Calu3 (cell line): ENCODE measurements at regions not wholly inside any gene's neighbourhood (a gene's known extent, or its start where the extent isn't known, plus 50 kb on each side); places are given as distances from the start of the nearest gene placed in this dataset.
"Not testable (repeated sequence)": the region's sequence is repeated elsewhere in the genome, so short reads cannot be mapped to it uniquely, and the experiment has no call there.

ENCODE experiments used
- BruUV-seq: library from RNA; stranded (reverse); fragments of 400-500 nt; replicated peaks from 2 replicates; lab custom pipeline; 2021; lab: Mats Ljungman, UMichigan
- CTCF ChIA-PET: fragments of 300-600 bp; sonication (Branson Sonifier 250); formaldehyde crosslinking; loops from one replicate; lab custom pipeline; 2022; ENCODE audit warnings: antibody characterized with exemption; lab: Charles Lee
- DNase-seq: peaks from one replicate; pipeline ENCODE4 v3.0.0; 2022
- H3K27ac Mint-ChIP-seq: one replicate; pipeline ENCODE4 v1.8.0; 2022; ENCODE audit warnings: mixed read lengths; ENCODE audit not compliant: unreplicated experiment
- H3K27me3 Mint-ChIP-seq: one replicate; pipeline ENCODE4 v1.8.0; 2022; ENCODE audit warnings: mixed read lengths; ENCODE audit not compliant: unreplicated experiment
- H3K36me3 Mint-ChIP-seq: one replicate; pipeline ENCODE4 v1.8.0; 2022; ENCODE audit warnings: mild to moderate bottlenecking, moderate library complexity, mixed read lengths; ENCODE audit not compliant: insufficient read depth, unreplicated experiment
- H3K4me1 Mint-ChIP-seq: one replicate; pipeline ENCODE4 v1.8.0; 2022; ENCODE audit warnings: mild to moderate bottlenecking, low read depth, mixed read lengths; ENCODE audit not compliant: unreplicated experiment
- H3K4me3 Mint-ChIP-seq: one replicate; pipeline ENCODE4 v1.8.0; 2022; ENCODE audit warnings: mild to moderate bottlenecking, low read depth, moderate library complexity, mixed read lengths; ENCODE audit not compliant: unreplicated experiment
- H3K9me3 Mint-ChIP-seq: one replicate; pipeline ENCODE4 v1.8.0; 2022; ENCODE audit warnings: low read depth, mixed read lengths; ENCODE audit not compliant: unreplicated experiment
- intact Hi-C: fragments of 100-400 bp; cut with micrococcal nuclease; formaldehyde crosslinking; loops from one replicate; pipeline ENCODE4 v1.10.0; 2022; ENCODE audit not compliant: unreplicated experiment

GRCh38 chr16:31975826-31976419 lies 102.3 kb downstream of the ZNF267 start:
- DNase-seq, H3K27me3 Mint-ChIP-seq, H3K4me1 Mint-ChIP-seq, H3K27ac Mint-ChIP-seq, intact Hi-C loops, H3K4me3 Mint-ChIP-seq, H3K36me3 Mint-ChIP-seq, BruUV-seq, CTCF ChIA-PET: not testable (repeated sequence)
- peaks cover 12% of the 10 kb centered on the region for H3K9me3 Mint-ChIP-seq

- H3K27me3 Mint-ChIP-seq, H3K36me3 Mint-ChIP-seq, CTCF ChIA-PET, DNase-seq, intact Hi-C loops, H3K9me3 Mint-ChIP-seq, H3K4me1 Mint-ChIP-seq, H3K27ac Mint-ChIP-seq, BruUV-seq, H3K4me3 Mint-ChIP-seq: not testable (repeated sequence)
Measured at GRCh38 chr16:31978463-31978862, 104.9 kb downstream of the ZNF267 start.

- H3K27me3 Mint-ChIP-seq, DNase-seq, H3K4me1 Mint-ChIP-seq, H3K9me3 Mint-ChIP-seq, H3K27ac Mint-ChIP-seq, CTCF ChIA-PET, H3K4me3 Mint-ChIP-seq, intact Hi-C loops, BruUV-seq, H3K36me3 Mint-ChIP-seq: not testable (repeated sequence)
Measured at GRCh38 chr16:31981739-31982138, 108.1 kb downstream of the ZNF267 start.

- H3K4me3 Mint-ChIP-seq, H3K4me1 Mint-ChIP-seq, BruUV-seq, DNase-seq, H3K9me3 Mint-ChIP-seq, H3K27me3 Mint-ChIP-seq, CTCF ChIA-PET, H3K36me3 Mint-ChIP-seq, intact Hi-C loops, H3K27ac Mint-ChIP-seq: not testable (repeated sequence)
Measured at GRCh38 chr16:31982986-31983385, 109.4 kb downstream of the ZNF267 start.

GRCh38 chr16:31983666-31984065 lies 110.1 kb downstream of the ZNF267 start:
- intact Hi-C loops, BruUV-seq, DNase-seq, H3K36me3 Mint-ChIP-seq, H3K4me1 Mint-ChIP-seq, CTCF ChIA-PET, H3K9me3 Mint-ChIP-seq, H3K27me3 Mint-ChIP-seq, H3K27ac Mint-ChIP-seq, H3K4me3 Mint-ChIP-seq: not testable (repeated sequence)

GRCh38 chr16:31986895-31987294 lies 113.3 kb downstream of the ZNF267 start:
- DNase-seq, H3K27ac Mint-ChIP-seq, H3K36me3 Mint-ChIP-seq, intact Hi-C loops, H3K4me1 Mint-ChIP-seq, H3K4me3 Mint-ChIP-seq, BruUV-seq, H3K9me3 Mint-ChIP-seq, CTCF ChIA-PET, H3K27me3 Mint-ChIP-seq: not testable (repeated sequence)

- H3K4me3 Mint-ChIP-seq, H3K9me3 Mint-ChIP-seq, H3K27me3 Mint-ChIP-seq, H3K4me1 Mint-ChIP-seq, H3K36me3 Mint-ChIP-seq, intact Hi-C loops, CTCF ChIA-PET, DNase-seq, H3K27ac Mint-ChIP-seq, BruUV-seq: not testable (repeated sequence)
Measured at GRCh38 chr16:31988595-31989581, 115.3 kb downstream of the ZNF267 start.

- intact Hi-C loops: not testable (repeated sequence)
Measured at GRCh38 chr16:31990261-31990660, 116.7 kb downstream of the ZNF267 start.

GRCh38 chr16:31990980-31991379 lies 117.4 kb downstream of the ZNF267 start:
- CTCF ChIA-PET, DNase-seq, H3K4me1 Mint-ChIP-seq, H3K36me3 Mint-ChIP-seq, H3K4me3 Mint-ChIP-seq, H3K27ac Mint-ChIP-seq, H3K27me3 Mint-ChIP-seq, H3K9me3 Mint-ChIP-seq, intact Hi-C loops, BruUV-seq: not testable (repeated sequence)

More at GRCh38 chr16:31990261-31990660, 116.7 kb downstream of the ZNF267 start:
- BruUV-seq, H3K4me1 Mint-ChIP-seq, CTCF ChIA-PET, H3K4me3 Mint-ChIP-seq, H3K27me3 Mint-ChIP-seq, H3K36me3 Mint-ChIP-seq, H3K27ac Mint-ChIP-seq, DNase-seq, H3K9me3 Mint-ChIP-seq: not testable (repeated sequence)

GRCh38 chr16:31996325-31996724 lies 122.7 kb downstream of the ZNF267 start:
- H3K27ac Mint-ChIP-seq, BruUV-seq, H3K36me3 Mint-ChIP-seq, H3K4me1 Mint-ChIP-seq, H3K9me3 Mint-ChIP-seq, H3K27me3 Mint-ChIP-seq, CTCF ChIA-PET, H3K4me3 Mint-ChIP-seq, intact Hi-C loops: not testable (repeated sequence)
- peak; percentile 9 for DNase-seq
